ENCODE measurements at regions not wholly inside any gene's neighbourhood (a gene's known extent, or its start where the extent isn't known, plus 50 kb on each side); places are given as distances from the start of the nearest gene placed in this dataset.
"Not testable (repeated sequence)": the region's sequence is repeated elsewhere in the genome, so short reads cannot be mapped to it uniquely, and the experiment has no call there.

GRCh38 chr13:84831666-84832657 lies 949.7 kb upstream of the SLITRK1 start:
- no peak for DNase-seq

- DNase-seq: no peak
These were observed 941.3 kb upstream of the SLITRK1 start for GRCh38 chr13:84823528-84823927.

- no peak for DNase-seq
These were observed 939.0 kb upstream of the SLITRK1 start for GRCh38 chr13:84821261-84821660.

GRCh38 chr13:84816567-84817105 lies 934.4 kb upstream of the SLITRK1 start:
- no peak for DNase-seq

GRCh38 chr13:84812789-84813188 lies 930.5 kb upstream of the SLITRK1 start:
- DNase-seq: no peak

GRCh38 chr13:84812078-84812477 lies 929.8 kb upstream of the SLITRK1 start:
- no peak for DNase-seq

GRCh38 chr13:84810781-84811180 lies 928.5 kb upstream of the SLITRK1 start:
- no peak for DNase-seq

GRCh38 chr13:84802073-84802472 lies 919.8 kb upstream of the SLITRK1 start:
- no peak for DNase-seq

GRCh38 chr13:84784443-84785153 lies 902.3 kb upstream of the SLITRK1 start:
- DNase-seq: no peak

GRCh38 chr13:84777316-84777715 lies 895.0 kb upstream of the SLITRK1 start:
- no peak for DNase-seq

- no peak for DNase-seq
These were observed 894.3 kb upstream of the SLITRK1 start for GRCh38 chr13:84776593-84776992.

- not testable (repeated sequence) for DNase-seq
These were observed 893.6 kb upstream of the SLITRK1 start for GRCh38 chr13:84775920-84776319.

- no peak for DNase-seq
These were observed 891.8 kb upstream of the SLITRK1 start for GRCh38 chr13:84774111-84774510.

- no peak for DNase-seq
These were observed 878.7 kb upstream of the SLITRK1 start for GRCh38 chr13:84760956-84761355.

GRCh38 chr13:84749126-84749525 lies 866.9 kb upstream of the SLITRK1 start:
- no peak for DNase-seq

- DNase-seq: no peak
These were observed 862.8 kb upstream of the SLITRK1 start for GRCh38 chr13:84745051-84745551.

- no peak for DNase-seq
These were observed 861.9 kb upstream of the SLITRK1 start for GRCh38 chr13:84744203-84744602.

- no peak for DNase-seq
These were observed 859.0 kb upstream of the SLITRK1 start for GRCh38 chr13:84741253-84741652.

GRCh38 chr13:84739021-84739420 lies 856.7 kb upstream of the SLITRK1 start:
- no peak for DNase-seq

- no peak for DNase-seq
These were observed 855.4 kb upstream of the SLITRK1 start for GRCh38 chr13:84737661-84738060.

GRCh38 chr13:84730376-84730775 lies 848.1 kb upstream of the SLITRK1 start:
- no peak for DNase-seq

- DNase-seq: no peak
These were observed 823.9 kb upstream of the SLITRK1 start for GRCh38 chr13:84705982-84706710.

GRCh38 chr13:84702174-84702573 lies 819.9 kb upstream of the SLITRK1 start:
- no peak for DNase-seq

Data from central memory CD4-positive, alpha-beta T cell (primary cell).